ENCODE measurements at regions not wholly inside any gene's neighbourhood (a gene's known extent, or its start where the extent isn't known, plus 50 kb on each side); places are given as distances from the start of the nearest gene placed in this dataset.

DNA sequence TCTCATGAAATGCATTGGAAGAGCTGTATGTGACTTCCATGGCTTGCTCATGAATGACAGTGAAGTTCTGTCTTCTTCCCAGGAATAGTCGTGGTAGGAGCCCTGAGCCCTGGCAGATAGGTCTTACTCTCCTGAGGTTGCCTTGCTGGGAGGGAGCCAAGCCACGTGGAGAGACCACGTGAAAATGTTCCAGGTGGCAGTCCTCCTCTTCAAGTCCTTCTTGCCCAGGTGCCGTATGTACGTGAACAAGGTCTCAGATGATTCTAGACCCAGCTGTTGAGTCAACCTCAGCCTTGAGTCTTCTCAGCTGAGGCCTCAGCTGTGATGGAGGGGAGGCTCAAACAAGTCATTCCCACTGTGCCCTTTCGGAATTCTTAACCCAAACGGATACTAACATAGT, 192.4 kb upstream of the PRDM1 start:
- TF ChIP-seq, protein P1, sequence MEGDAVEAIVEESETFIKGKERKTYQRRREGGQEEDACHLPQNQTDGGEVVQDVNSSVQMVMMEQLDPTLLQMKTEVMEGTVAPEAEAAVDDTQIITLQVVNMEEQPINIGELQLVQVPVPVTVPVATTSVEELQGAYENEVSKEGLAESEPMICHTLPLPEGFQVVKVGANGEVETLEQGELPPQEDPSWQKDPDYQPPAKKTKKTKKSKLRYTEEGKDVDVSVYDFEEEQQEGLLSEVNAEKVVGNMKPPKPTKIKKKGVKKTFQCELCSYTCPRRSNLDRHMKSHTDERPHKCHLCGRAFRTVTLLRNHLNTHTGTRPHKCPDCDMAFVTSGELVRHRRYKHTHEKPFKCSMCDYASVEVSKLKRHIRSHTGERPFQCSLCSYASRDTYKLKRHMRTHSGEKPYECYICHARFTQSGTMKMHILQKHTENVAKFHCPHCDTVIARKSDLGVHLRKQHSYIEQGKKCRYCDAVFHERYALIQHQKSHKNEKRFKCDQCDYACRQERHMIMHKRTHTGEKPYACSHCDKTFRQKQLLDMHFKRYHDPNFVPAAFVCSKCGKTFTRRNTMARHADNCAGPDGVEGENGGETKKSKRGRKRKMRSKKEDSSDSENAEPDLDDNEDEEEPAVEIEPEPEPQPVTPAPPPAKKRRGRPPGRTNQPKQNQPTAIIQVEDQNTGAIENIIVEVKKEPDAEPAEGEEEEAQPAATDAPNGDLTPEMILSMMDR (conservative IDR thresholded peaks at IDR 0.05; ENCODE audit: low read depth, low read length): no peak
- no peak for DNase-seq (ENCODE audit: low read depth)
- H3K4me3 ChIP-seq (ENCODE audit: low read depth, low read length): no peak overlapping the region

DNA sequence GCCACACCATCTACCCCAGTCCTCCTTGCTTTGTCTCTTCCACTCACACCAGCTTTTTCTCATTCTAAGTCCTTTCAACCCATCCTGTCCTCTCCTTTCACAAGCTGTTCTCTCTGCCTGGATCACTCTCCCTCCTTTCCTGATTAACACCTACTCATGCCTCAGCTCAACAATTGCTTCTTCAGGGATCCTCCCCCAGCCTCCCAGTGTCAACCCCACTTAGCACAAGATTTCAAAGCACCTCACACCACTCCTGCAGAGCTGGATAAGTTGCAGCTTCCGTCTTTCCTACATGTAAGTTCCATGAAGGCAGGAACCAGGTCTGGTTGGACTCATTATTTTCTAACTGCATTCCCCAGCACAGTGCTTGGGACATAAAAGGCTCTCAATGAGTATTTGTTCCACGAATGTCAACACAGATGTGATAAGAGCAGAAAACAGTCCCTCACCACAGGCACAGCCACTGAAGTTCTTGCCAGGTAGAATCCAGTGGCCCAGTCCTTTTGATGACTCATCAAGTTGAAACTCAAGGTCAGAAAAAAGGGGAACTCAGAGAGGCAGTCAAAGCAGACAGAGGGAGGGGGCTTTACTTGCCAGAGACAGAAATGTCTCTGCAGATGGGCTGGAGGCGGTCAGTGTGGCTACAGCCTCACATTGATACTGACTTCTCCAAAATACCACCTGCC, 193.4 kb upstream of the PRDM1 start:
- DNase-seq (ENCODE audit: low read depth): peak; percentile 26
- TF ChIP-seq, protein P1 (conservative IDR thresholded peaks at IDR 0.05; ENCODE audit: low read depth, low read length): no peak
- H3K4me3 ChIP-seq (ENCODE audit: low read depth, low read length): no peak overlapping the region

DNA sequence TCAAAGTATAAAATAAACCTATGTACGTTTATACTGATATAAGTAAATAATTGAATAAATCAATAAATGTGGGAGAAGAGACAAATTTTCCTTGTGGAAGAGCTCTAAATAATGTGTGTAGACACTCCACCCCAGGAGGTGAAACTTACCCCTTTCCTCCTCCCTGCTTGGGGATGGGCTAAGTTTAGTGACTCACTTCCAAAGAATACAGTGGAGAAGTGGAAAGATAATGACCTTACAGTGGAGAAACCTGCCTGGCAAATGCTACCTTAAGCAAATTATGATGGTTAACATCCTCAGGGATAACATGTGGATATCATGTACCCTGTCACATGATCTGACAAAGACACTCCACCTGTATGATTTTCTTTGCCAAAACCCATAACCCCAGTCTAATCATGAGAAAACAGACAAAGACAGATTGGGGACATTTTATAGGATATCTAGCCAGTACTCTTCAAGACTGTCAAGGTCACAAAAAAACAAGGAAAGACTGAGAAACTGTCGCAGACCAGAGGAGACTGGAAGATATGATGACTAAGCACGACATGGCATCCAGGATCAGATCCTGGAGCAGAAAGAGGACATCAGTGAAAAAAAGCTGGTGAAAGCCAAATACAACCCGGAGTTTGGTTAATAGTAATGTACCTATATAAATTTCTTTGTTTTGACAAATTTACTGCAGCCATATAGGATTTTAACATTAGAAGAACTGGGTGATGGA, 195.5 kb upstream of the PRDM1 start:
- no peak for DNase-seq (ENCODE audit: low read depth)

DNA sequence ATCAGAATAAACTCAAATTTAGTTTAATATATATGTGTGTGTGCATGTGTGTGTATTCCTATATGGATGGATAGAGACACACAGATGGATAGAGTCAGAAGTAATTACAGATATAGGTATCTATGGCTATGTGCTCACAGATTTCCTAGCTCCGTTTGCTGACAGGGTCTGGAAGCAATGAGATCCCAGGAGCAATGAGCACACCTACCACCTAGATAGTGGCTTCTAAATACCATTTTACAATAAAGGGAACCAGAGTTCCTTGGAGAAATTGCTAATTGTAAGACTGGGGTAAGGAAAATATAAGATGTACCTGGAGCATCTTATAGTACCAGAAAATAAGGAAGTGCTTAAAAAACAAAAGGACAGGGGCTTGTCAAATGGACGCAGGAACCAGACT, 196.2 kb upstream of the PRDM1 start:
- DNase-seq (ENCODE audit: low read depth): no peak

More for the DNA sequence above, 195.5 kb upstream of the PRDM1 start:
- TF ChIP-seq, protein P1 (conservative IDR thresholded peaks at IDR 0.05; ENCODE audit: low read depth, low read length): no peak
- no peak overlapping the region for H3K4me3 ChIP-seq (ENCODE audit: low read depth, low read length)

DNA sequence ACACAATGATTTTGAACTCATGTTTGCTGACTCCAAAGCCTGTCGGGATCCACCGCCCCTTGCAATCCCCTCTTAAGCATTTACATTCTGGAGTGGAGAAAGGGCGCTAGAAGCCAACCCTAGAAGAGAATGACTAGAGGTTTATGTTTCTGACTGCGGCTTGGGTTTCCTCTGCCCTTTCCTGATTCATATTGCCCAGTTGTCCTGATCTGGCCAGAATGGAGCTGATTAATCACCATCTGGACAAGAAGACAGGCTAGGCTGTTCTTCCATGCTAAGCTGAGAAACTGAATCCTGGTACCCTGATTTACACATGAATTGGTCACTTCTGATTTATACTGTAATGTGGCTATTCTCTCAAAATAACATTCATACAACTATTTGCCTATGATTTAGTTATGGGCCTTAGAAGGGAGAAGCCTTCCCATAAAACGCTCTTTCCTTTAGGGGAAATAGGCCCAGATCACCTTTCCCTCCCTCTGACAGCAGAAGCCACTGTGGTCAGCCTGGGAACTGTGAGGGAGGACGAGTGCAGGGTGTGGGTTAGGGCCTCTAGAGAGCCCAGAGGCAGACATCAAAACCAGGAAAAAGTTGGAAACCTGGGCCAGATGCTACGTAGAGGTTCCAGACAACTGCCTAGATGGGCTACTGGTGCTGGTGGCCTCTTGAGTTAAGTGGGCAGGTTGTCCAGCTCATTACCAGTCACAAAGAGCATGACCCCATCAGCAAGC, 199.2 kb upstream of the PRDM1 start:
- TF ChIP-seq, protein P1 (conservative IDR thresholded peaks at IDR 0.05; ENCODE audit: low read depth, low read length): no peak
- H3K4me3 ChIP-seq (ENCODE audit: low read depth, low read length): no peak overlapping the region
- no peak for DNase-seq (ENCODE audit: low read depth)

More for the DNA sequence above, 196.2 kb upstream of the PRDM1 start:
- TF ChIP-seq, protein P1 (conservative IDR thresholded peaks at IDR 0.05; ENCODE audit: low read depth, low read length): no peak
- H3K4me3 ChIP-seq (ENCODE audit: low read depth, low read length): no peak overlapping the region

DNA sequence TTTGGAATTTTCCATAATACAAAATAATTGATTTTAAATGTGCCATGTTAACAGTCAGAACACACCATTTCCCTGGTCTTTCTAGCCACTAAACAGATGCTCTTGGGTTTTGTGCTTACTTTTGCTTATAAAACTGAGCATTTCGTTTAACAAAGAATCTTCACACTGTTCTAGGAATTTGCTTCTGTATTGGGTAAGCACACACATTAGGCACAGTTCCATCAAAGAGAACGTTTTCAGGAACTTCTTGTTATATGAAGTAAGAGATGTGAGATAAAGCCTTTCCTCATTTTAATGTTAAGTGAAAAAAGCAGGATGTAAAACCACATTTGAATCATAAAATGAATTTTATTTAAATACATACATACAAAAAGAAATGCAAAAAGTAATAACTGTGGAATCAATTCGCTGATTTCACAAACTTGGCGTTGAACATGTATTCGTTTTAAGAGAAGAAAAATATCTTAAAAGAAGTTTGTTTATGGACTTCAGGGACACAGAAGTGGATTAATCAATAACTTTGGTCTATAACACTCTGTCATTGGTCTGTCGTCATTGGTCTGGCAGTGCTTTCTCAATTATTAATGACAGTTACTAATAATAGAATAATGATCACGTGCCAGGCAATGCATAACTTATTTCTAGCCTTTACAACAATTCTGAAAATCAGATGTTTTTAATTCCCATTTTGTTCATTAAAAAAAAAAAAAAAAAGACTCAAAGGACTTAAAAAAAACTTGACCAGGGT, 199.9 kb upstream of the PRDM1 start:
- DNase-seq (ENCODE audit: low read depth): no peak
- TF ChIP-seq, protein P1 (conservative IDR thresholded peaks at IDR 0.05; ENCODE audit: low read depth, low read length): no peak
- H3K4me3 ChIP-seq (ENCODE audit: low read depth, low read length): no peak overlapping the region

All from choroid plexus epithelial cell (primary cell).